ENCODE measurements at regions not wholly inside any gene's neighbourhood (a gene's known extent, or its start where the extent isn't known, plus 50 kb on each side); places are given as distances from the start of the nearest gene placed in this dataset.

DNA sequence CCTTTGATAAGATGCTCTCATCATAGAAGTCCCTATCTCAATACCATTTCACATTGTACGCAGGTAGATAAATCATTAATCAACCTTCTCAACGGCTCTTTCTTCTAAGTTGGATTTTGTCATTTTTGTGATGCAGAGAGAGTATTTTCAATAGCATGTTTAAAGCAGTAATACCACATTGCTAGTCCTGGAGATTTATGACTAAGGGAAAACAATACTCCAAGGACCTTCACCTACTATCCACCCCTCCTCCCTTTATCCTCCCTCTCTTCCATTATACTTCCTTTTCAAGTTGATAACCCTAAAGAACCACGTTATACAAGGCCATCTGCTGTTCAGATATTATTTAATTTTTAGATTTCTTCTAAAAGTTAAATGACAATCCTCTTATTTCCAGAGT, 65.3 kb upstream of the CHMP2B start:
- Histone ChIP-seq H3K4me3 (no peak overlapping the region), H3K27me3 (no peaks in the 10 kb centered on the region), H3K4me1 (no peaks in the 10 kb centered on the region), H3K27ac (no peak overlapping the region), H3K36me3 (no peaks in the 10 kb centered on the region), H3K9me3 (no peaks in the 10 kb centered on the region)
- intact Hi-C loops (cut with DNase I): no loop called here
- 16 to 46% methylated on average over 3 of the region's 3 CpGs for WGBS, 2 donors
- TF ChIP-seq POLR2AphosphoS5 (IDR thresholded peaks at IDR 0.05) (no peak), POLR2A (IDR thresholded peaks at IDR 0.05) (no peak), EP300 (IDR thresholded peaks at IDR 0.05) (no peak)
- TF ChIP-seq, protein P1, sequence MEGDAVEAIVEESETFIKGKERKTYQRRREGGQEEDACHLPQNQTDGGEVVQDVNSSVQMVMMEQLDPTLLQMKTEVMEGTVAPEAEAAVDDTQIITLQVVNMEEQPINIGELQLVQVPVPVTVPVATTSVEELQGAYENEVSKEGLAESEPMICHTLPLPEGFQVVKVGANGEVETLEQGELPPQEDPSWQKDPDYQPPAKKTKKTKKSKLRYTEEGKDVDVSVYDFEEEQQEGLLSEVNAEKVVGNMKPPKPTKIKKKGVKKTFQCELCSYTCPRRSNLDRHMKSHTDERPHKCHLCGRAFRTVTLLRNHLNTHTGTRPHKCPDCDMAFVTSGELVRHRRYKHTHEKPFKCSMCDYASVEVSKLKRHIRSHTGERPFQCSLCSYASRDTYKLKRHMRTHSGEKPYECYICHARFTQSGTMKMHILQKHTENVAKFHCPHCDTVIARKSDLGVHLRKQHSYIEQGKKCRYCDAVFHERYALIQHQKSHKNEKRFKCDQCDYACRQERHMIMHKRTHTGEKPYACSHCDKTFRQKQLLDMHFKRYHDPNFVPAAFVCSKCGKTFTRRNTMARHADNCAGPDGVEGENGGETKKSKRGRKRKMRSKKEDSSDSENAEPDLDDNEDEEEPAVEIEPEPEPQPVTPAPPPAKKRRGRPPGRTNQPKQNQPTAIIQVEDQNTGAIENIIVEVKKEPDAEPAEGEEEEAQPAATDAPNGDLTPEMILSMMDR (IDR thresholded peaks at IDR 0.05): no peak
- no peak for DNase-seq

DNA sequence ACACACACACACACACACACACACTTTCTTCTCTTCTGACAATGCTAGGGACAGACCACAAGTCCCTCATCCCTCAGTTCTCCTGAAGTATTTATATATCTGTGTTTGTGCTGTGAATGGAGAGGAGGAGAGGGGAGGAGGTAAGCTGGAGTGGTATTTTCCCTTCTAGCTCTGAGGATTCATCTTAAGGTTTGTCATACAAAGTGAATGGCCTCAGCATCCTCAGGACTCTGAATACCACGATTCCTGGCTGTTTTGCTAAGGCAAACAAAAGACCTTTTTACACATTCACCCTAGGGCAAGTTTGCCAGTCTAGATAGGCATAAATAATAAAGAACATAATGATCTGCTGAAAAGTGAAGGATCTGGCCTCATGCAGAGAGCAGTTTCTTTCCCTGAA, 65.7 kb upstream of the CHMP2B start:
- Histone ChIP-seq H3K4me3 (no peak overlapping the region), H3K27ac (no peak overlapping the region), H3K4me1 (no peaks in the 10 kb centered on the region), H3K36me3 (no peaks in the 10 kb centered on the region), H3K27me3 (no peaks in the 10 kb centered on the region), H3K9me3 (no peaks in the 10 kb centered on the region)
- 4 to 47% methylated on average over 1 of the region's 1 CpG for WGBS, 2 donors
- no peak for DNase-seq
- intact Hi-C loops (cut with DNase I): no loop called here
- TF ChIP-seq POLR2A (IDR thresholded peaks at IDR 0.05) (no peak), EP300 (IDR thresholded peaks at IDR 0.05) (no peak), POLR2AphosphoS5 (IDR thresholded peaks at IDR 0.05) (no peak)
- TF ChIP-seq, protein P1 (IDR thresholded peaks at IDR 0.05): no peak

DNA sequence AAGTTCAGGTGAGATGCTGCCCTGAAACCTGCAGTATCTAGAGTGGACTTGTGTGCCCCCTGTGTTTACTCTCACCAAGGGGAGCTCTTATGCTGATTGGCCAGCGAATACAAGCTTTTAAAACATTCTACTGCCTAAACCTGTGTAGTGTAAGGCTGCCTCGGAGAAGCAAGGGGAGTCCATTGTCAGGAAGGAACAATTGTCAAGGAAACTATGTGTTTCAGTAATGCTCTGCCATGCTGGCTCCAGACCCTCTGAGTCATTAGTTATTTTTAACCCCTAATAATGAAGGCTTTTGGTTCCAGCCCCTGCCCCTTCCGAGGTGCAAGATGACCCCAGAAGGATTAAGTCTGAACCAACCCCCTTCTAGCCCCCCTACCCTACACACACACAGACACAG, 66.1 kb upstream of the CHMP2B start:
- H3K27me3 ChIP-seq: no peaks in the 10 kb centered on the region
- no peaks in the 10 kb centered on the region for H3K4me1 ChIP-seq
- H3K4me3 ChIP-seq: no peak overlapping the region
- no peak overlapping the region for H3K27ac ChIP-seq
- intact Hi-C loops (cut with DNase I): no loop called here
- TF ChIP-seq POLR2AphosphoS5 (IDR thresholded peaks at IDR 0.05): no peak
- TF ChIP-seq POLR2A (IDR thresholded peaks at IDR 0.05): no peak
- TF ChIP-seq, protein P1 (IDR thresholded peaks at IDR 0.05): no peak
- H3K9me3 ChIP-seq: no peaks in the 10 kb centered on the region
- no peaks in the 10 kb centered on the region for H3K36me3 ChIP-seq
- 66 to 81% methylated on average over 3 of the region's 3 CpGs for WGBS, 2 donors
- DNase-seq: no peak

GRCh38 chr3:87158823-87159222, 68.3 kb upstream of the CHMP2B start:
- TF ChIP-seq POLR2A (IDR thresholded peaks at IDR 0.05): no peak
- TF ChIP-seq POLR2AphosphoS5 (IDR thresholded peaks at IDR 0.05): no peak
- Histone ChIP-seq H3K27me3 (no peaks in the 10 kb centered on the region), H3K4me3 (no peak overlapping the region), H3K36me3 (no peaks in the 10 kb centered on the region), H3K4me1 (no peaks in the 10 kb centered on the region), H3K9me3 (no peaks in the 10 kb centered on the region), H3K27ac (no peak overlapping the region)
- intact Hi-C loops (cut with DNase I): no loop called here
- DNase-seq: no peak
- 8 to 45% methylated on average over 1 of the region's 1 CpG for WGBS, 2 donors

GRCh38 chr3:87148020-87148419, 79.1 kb upstream of the CHMP2B start:
- Histone ChIP-seq H3K27ac (no peak overlapping the region), H3K9me3 (no peaks in the 10 kb centered on the region), H3K4me1 (no peaks in the 10 kb centered on the region), H3K4me3 (no peak overlapping the region), H3K27me3 (no peaks in the 10 kb centered on the region), H3K36me3 (no peaks in the 10 kb centered on the region)
- DNase-seq: no peak
- TF ChIP-seq POLR2A (IDR thresholded peaks at IDR 0.05) (no peak), EP300 (IDR thresholded peaks at IDR 0.05) (no peak), POLR2AphosphoS5 (IDR thresholded peaks at IDR 0.05) (no peak)
- TF ChIP-seq, protein P1 (IDR thresholded peaks at IDR 0.05): no peak
- 38 to 68% methylated on average over 3 of the region's 3 CpGs for WGBS, 2 donors
- intact Hi-C loops (cut with DNase I): no loop called here
